K562 (cell line): ENCODE measurements at regions not wholly inside any gene's neighbourhood (a gene's known extent, or its start where the extent isn't known, plus 50 kb on each side); places are given as distances from the start of the nearest gene placed in this dataset.

Experiments used
- ATAC-seq: fragments of 200-7000 bp; cut with Tn5 transposase; 3 replicates; pipeline ENCODE4 v1.9.1; 2020; ENCODE audit warnings: moderate library complexity
- BruUV-seq: library from RNA; stranded (reverse); fragments of 400-500 nt; replicated peaks from 2 replicates; lab custom pipeline; 2021; lab: Mats Ljungman, UMichigan
- CTCF ChIA-PET: fragments of 300-600 bp; formaldehyde crosslinking; extraction: SDS; loops from one replicate; lab custom pipeline; 2021; ENCODE audit warnings: low intra/inter-chr PET ratio; lab: Yijun Ruan, JAX
- POLR2A ChIA-PET: fragments of 300-600, 350-650 bp; sonication (Branson Sonifier 250); formaldehyde crosslinking; extraction: SDS; loops from one replicate; lab custom pipeline; 2021; ENCODE audit warnings: antibody characterized with exemption, inconsistent platforms; lab: Yijun Ruan, JAX
- DNase-seq, 4 experiments: peaks; one replicate each; pipeline versions ENCODE4 v3.0.0 to v3.0.0-alpha.2; 2011 to 2018; ENCODE audit warnings: low spot score in 3 of 4, mixed read lengths in 3 of 4; ENCODE audit errors: extremely low read depth in 1 of 4
- FAIRE-seq: peaks from 2 replicates; lab custom pipeline; 2011; peaks lifted over from hg19 to GRCh38; lab: Jason Lieb, UNC
- H2AFZ ChIP-seq: 2 replicates; pipeline ENCODE4 v1.6.0; 2011; ENCODE audit warnings: low read depth, low read length, control low read depth, inconsistent platforms
- H3K27ac ChIP-seq: fragments of 200-600 bp; 3 replicates; pipeline ENCODE4 v1.8.0; 2011; ENCODE audit warnings: low read depth, mild to moderate bottlenecking, control low read depth, inconsistent platforms, low read length, moderate library complexity, mixed read lengths; ENCODE audit errors: extremely low read depth
- H3K27me3 ChIP-seq, 2 experiments: fragments of 300-600 bp in 1 of 2; 2 replicates in 1 of 2; 3 replicates in 1 of 2; pipeline versions ENCODE4 v1.6.0 to v1.8.0; 2011; ENCODE audit warnings: inconsistent platforms in 2 of 2, low read length in 2 of 2, mild to moderate bottlenecking in 1 of 2, mixed read lengths in 1 of 2, moderate library complexity in 1 of 2; ENCODE audit not compliant: control insufficient read depth in 2 of 2, insufficient read depth in 2 of 2
- H3K36me3 ChIP-seq: fragments of 300-600 bp; 3 replicates; pipeline ENCODE4 v1.8.0; 2011; ENCODE audit warnings: mild to moderate bottlenecking, low read length, inconsistent platforms; ENCODE audit not compliant: control insufficient read depth, insufficient read depth
- H3K4me1 ChIP-seq, 2 experiments: fragments of 200-600 bp in 1 of 2; replicated peaks in 1 of 2; 2 replicates in 1 of 2; 3 replicates in 1 of 2; pipeline versions ENCODE4 v1.5.1 to v1.8.0; 2011; ENCODE audit warnings: inconsistent platforms in 2 of 2, low read length in 2 of 2, mild to moderate bottlenecking in 1 of 2, mixed read lengths in 1 of 2, moderate library complexity in 1 of 2; ENCODE audit not compliant: control insufficient read depth in 2 of 2, insufficient read depth in 2 of 2
- H3K4me2 ChIP-seq: 2 replicates; pipeline ENCODE4 v1.6.1; 2011; ENCODE audit warnings: low read length, control low read depth, inconsistent platforms, mixed read lengths; ENCODE audit not compliant: insufficient read depth
- H3K4me3 ChIP-seq: fragments of 200-600 bp; sonication (generic), shearing (Covaris generic); 2 replicates; pipeline ENCODE4 v1.5.1; 2016; ENCODE audit warnings: control low read depth, inconsistent platforms
- H3K79me2 ChIP-seq: fragments of 200-600 bp; 3 replicates; pipeline ENCODE4 v1.8.0; 2011; ENCODE audit warnings: low read length, inconsistent platforms; ENCODE audit not compliant: control insufficient read depth, insufficient read depth
- H3K9ac ChIP-seq, 2 experiments: 2 replicates each; pipeline versions ENCODE4 v1.6.0 to v1.6.1; 2011; ENCODE audit warnings: low read depth in 2 of 2, low read length in 2 of 2, control low read depth in 1 of 2, inconsistent platforms in 1 of 2, mild to moderate bottlenecking in 1 of 2, mixed read lengths in 1 of 2; ENCODE audit not compliant: insufficient read depth in 1 of 2
- H3K9me1 ChIP-seq: one replicate; pipeline ENCODE4 v1.6.0; 2011; ENCODE audit warnings: inconsistent platforms, mild to moderate bottlenecking, low read length, moderate library complexity; ENCODE audit not compliant: control insufficient read depth, insufficient read depth
- H3K9me3 ChIP-seq: replicated peaks from 2 replicates; pipeline ENCODE4 v1.5.1; 2011; ENCODE audit warnings: low read depth, low read length, inconsistent platforms; ENCODE audit not compliant: control insufficient read depth, insufficient read depth
- H4K20me1 ChIP-seq: replicated peaks from 2 replicates; pipeline ENCODE4 v1.6.1; 2011; ENCODE audit warnings: low read length, inconsistent platforms, mixed read lengths; ENCODE audit not compliant: control insufficient read depth, insufficient read depth
- ARID2 ChIP-seq: fragments of 450-650 bp; IDR thresholded peaks from 2 replicates; pipeline ENCODE4 v1.6.1; 2017; ENCODE audit warnings: antibody characterized with exemption, mild to moderate bottlenecking
- CTBP1 ChIP-seq: fragments of 450-650 bp; IDR thresholded peaks from 2 replicates; pipeline ENCODE4 v1.6.1; 2016; ENCODE audit warnings: borderline replicate concordance
- HNRNPH1 ChIP-seq: fragments of 200-400 bp; formaldehyde crosslinking; optimal IDR thresholded peaks from 2 replicates; pipeline ENCODE3; 2017; ENCODE audit warnings: low read depth, mild to moderate bottlenecking, low read length, moderate library complexity
- MTA2 ChIP-seq: fragments of 450-650 bp; IDR thresholded peaks from 2 replicates; pipeline ENCODE4 v1.6.1; 2016; ENCODE audit warnings: low read depth
- ZNF551 ChIP-seq: fragments of 250-450 bp; sonication (Bioruptor Pico); IDR thresholded peaks from 2 replicates; pipeline ENCODE4 v1.5.0; 2021; ENCODE audit warnings: mild to moderate bottlenecking, moderate library complexity
- ZSCAN32 ChIP-seq: fragments of 450-650 bp; formaldehyde crosslinking; IDR thresholded peaks from 2 replicates; pipeline ENCODE4 v1.4.0; 2020; ENCODE audit warnings: mild to moderate bottlenecking, moderate library complexity
- WGBS: fragments of 100-300 bp; shearing (Covaris generic); methylation state at CpG from one replicate; pipeline ENCODE4 v1.1.6; 2016; ENCODE audit warnings: low coverage, mixed read lengths; ENCODE audit not compliant: insufficient coverage; ENCODE audit errors: missing lambda C conversion rate; 5-methylcytosine and 5-hydroxymethylcytosine counted together
- in situ Hi-C: fragments of 300-500 bp; cut with MboI; formaldehyde crosslinking; loops from 4 replicates; pipeline ENCODE4 v1.15.0; 2018; ENCODE audit warnings: inconsistent platforms, mixed read lengths
- intact Hi-C: fragments of 100-400 bp; cut with micrococcal nuclease; formaldehyde crosslinking; loops from 2 replicates; pipeline ENCODE4 v1.14.2; 2022
- TF ChIP-seq, protein P1 (sequence below): IDR thresholded peaks from 3 replicates; pipeline ENCODE4 v1.6.1; 2011; ENCODE audit warnings: borderline replicate concordance, mild to moderate bottlenecking, moderate library complexity; ENCODE audit not compliant: insufficient read length; ENCODE audit errors: extremely low read depth

DNA sequence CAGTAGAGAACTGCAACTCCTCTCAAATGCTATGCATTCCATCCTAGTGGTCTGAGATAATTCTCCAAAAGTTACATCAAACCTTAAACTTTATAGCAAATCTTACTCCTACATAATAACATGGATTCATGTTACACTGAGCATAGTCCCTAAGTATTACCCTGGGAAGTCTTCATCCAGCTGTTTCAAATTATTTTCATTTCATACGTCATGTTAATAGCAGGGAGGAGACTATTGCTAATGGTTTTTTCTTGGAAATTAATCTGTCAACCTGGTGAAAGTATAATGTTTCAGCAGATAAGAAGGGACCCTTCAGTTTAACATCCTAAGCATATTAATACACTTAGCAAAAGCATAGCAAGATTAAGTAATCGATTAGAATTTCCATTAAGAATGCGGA lies 318.1 kb downstream of the USP25 start:
- intact Hi-C loops: no loop called here
- BruUV-seq: no TSS peak
- Histone ChIP-seq H3K9ac (no peak overlapping the region), H3K9me3 (no peaks in the 10 kb centered on the region), H3K4me3 (no peak overlapping the region), H4K20me1 (no peaks in the 10 kb centered on the region), H3K27ac (no peak overlapping the region), H3K79me2 (no peaks in the 10 kb centered on the region), H3K4me2 (no peak overlapping the region), H3K27me3 (no peaks in the 10 kb centered on the region), H3K4me1 (no peaks in the 10 kb centered on the region), H3K36me3 (no peaks in the 10 kb centered on the region), H3K9me1 (no peaks in the 10 kb centered on the region), H2AFZ (no peak overlapping the region)
- no peak for ATAC-seq
- TF ChIP-seq MTA2 (no peak), CTBP1 (no peak), HNRNPH1 (no peak), ZNF551 (CRISPR knock-in tag) (no peak), ARID2 (no peak), ZSCAN32 (CRISPR knock-in tag) (no peak)
- TF ChIP-seq, protein P1, sequence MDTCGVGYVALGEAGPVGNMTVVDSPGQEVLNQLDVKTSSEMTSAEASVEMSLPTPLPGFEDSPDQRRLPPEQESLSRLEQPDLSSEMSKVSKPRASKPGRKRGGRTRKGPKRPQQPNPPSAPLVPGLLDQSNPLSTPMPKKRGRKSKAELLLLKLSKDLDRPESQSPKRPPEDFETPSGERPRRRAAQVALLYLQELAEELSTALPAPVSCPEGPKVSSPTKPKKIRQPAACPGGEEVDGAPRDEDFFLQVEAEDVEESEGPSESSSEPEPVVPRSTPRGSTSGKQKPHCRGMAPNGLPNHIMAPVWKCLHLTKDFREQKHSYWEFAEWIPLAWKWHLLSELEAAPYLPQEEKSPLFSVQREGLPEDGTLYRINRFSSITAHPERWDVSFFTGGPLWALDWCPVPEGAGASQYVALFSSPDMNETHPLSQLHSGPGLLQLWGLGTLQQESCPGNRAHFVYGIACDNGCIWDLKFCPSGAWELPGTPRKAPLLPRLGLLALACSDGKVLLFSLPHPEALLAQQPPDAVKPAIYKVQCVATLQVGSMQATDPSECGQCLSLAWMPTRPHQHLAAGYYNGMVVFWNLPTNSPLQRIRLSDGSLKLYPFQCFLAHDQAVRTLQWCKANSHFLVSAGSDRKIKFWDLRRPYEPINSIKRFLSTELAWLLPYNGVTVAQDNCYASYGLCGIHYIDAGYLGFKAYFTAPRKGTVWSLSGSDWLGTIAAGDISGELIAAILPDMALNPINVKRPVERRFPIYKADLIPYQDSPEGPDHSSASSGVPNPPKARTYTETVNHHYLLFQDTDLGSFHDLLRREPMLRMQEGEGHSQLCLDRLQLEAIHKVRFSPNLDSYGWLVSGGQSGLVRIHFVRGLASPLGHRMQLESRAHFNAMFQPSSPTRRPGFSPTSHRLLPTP: no peak
- 3% methylated on average over 3 of the region's 3 CpGs for WGBS
- FAIRE-seq: no peak
- DNase-seq: no peak
- CTCF ChIA-PET: no interaction called here
- POLR2A ChIA-PET: no interaction called here
- in situ Hi-C loops: no loop called here
